NCI-H187 treated with DMSO at 0.1 percent for 48 hours (cell line): ENCODE measurements at regions not wholly inside any gene's neighbourhood (a gene's known extent, or its start where the extent isn't known, plus 50 kb on each side); places are given as distances from the start of the nearest gene placed in this dataset.
"Not testable (repeated sequence)": the region's sequence is repeated elsewhere in the genome, so short reads cannot be mapped to it uniquely, and the experiment has no call there.

ENCODE experiments used
- DNase-seq: peaks from one replicate; lab custom pipeline; 2025; lab: John Stamatoyannopoulos, UW

DNA sequence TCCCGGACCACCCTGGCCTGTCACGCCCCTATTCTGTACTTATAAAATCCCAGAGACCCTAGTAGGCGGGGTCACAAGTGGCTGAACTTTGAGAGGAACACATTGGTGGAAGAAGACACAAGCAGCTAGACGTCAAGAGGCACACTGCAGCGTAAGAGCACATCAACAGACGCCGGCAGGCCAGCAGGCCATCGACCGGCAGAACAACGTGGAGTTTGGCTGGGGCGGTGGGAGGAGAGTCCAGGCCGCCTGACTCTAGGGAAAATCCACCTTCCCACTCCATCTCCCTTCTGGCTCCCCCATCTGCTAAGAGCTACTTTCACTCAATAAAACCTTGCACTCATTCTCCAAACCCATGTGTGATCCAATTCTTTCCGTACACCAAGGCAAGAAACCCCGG, 601.8 kb upstream of the CDH2 start:
- DNase-seq: no peak

DNA sequence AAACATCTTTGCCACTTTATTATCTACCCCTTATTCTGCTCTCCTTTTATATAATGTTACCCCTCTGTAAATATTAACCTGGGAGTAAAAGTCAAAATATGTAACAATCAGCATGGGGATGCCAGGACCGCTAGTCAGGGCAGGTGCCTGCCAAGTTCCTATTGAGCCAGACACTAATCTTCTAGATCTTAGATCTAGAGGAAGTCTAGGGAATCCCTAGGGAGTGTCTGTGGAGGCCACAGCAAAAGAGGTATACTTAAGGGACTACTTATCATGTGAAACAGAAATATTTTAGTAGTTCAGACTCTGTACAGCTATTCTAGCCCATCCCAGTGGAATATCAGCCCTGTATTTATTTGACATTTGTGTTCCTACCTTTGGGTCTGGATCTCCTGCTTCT, 600.8 kb upstream of the CDH2 start:
- no peak for DNase-seq

DNA sequence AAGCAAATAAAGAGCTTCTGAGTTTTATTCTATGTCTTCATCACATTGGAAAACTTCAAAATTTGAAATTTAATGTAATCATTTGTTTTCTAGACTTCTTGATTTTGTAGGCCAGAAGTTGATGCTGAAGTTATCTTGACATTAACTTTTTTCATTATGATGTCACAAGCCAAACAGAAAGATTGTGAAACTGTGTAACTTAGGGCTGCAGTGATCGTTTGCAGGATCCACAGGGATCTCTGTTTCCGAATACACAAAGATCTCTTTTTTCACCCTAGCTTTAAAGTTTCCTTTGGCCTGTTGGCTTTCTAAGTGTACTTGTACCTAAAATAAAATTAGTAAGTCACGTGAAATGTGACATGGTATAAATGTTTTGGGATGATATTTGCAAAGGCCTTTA, 594.9 kb upstream of the CDH2 start:
- no peak for DNase-seq

DNA sequence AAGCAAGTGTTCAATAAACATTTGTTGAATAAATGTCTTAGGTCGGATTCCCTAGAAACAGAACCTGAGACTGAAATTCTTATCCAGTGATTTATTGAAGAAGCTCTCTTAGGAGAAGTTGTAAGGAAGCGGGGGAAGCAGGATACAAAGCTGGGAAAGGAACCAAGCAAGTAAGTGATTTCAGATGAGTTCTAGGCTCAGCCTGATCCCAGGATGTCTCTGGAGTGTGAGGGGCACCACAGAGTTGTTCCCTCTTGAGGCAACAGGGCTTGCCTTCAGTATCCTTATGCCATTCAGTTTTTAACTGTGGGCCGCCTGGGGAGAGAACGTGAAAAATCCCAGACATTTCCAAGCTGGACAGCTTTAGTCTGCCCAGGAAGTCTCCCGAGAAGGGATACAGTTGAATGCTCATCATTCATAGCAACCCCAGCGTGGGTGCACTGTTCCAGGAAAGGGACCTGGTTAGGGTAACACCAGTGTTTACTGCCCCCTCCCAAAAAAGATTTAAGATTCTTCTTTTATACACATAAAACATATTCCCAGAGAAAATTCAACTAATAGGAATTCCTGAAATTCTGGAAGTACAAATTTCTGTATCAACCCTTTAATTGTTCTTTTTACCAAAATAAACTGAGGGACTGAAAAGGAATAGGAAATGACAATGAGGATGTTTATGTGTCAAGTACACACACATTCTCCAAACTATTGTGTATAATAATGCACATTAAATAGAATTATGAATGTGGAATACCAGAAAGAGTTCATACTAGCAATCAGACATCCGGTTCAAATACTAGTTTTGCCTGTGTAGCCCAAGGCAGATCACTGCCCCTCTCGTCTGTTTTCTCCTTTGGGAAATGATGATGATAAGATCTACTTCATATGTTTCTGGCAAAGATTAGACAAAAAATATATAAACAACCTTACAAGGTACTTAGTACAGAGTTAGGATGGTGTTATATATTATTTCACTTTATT, 592.1 kb upstream of the CDH2 start:
- no peak for DNase-seq

DNA sequence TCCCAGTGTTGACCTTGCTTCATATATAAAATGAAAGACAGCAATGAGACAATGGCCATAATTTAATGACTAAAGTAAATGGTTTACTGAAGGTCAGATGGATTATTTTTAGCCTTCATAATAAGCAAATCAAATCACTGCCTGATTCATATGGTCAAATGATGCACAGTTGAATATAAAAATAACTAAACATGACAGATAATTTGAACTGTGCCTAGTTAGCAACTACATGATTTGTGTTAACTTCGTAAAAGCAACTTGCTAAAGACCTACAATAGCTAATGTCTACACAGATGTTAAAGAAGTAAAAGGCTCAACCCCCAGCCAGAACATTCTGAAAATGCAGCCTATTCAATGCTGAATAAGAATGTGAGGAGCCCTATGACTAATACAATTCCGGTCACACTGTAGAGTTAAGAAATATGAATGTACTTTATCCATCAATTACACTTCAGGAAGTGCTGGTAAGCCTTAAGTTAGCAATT, 590.8 kb upstream of the CDH2 start:
- no peak for DNase-seq

DNA sequence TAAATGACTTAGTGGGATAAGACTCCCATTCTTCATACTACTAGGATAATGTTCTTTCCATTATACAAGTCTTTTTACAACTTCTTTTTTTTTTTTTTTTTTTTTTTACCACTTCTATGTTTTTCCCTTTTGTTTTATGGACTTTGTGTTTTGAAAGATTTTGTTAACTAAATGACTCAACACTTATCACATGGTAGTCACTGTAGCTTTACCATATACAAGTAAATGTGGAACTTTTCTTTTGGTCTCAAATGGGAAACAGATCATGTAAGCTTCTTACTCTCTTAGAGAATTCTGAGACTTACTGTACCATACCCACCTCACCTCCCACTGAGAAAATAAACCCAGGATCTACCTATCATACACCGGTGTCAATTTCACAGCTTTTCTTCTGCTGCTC, 590.3 kb upstream of the CDH2 start:
- no peak for DNase-seq

DNA sequence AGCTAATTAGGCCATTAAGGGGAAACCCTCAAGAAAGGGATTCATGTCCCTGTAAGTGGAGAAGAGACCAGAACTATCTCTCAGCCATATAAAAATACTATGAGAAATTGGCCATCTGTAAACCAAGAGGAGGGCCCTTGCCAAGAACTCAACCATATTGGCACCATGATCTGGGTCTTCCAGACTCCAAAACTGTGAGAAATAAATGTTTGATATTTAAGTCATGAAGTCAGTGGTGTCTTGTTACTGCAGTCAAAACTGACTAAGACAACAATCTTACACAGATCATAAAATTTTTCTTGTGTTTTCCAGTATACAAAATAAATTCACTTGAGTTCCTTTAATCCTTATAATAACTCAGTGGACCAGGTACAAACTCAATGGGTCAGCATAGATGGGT, 589.8 kb upstream of the CDH2 start:
- DNase-seq: no peak

DNA sequence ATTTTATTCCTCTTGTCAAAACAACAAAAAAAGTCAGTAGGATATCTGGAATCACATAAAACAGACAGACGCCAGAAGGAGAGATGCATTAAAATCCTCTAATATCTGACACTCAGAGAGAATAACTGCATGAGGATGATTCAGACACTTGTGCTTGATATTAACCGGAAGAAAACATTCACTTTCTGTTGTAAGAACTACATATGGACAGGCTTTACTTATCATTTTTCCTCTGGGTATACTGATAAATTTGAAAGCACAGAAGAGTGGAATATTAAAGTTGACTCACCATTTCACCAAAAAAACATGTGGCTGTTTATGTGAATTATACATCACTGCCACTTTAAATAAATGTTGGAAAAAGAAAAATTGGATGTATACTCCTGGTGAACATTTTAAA, 589.1 kb upstream of the CDH2 start:
- no peak for DNase-seq

DNA sequence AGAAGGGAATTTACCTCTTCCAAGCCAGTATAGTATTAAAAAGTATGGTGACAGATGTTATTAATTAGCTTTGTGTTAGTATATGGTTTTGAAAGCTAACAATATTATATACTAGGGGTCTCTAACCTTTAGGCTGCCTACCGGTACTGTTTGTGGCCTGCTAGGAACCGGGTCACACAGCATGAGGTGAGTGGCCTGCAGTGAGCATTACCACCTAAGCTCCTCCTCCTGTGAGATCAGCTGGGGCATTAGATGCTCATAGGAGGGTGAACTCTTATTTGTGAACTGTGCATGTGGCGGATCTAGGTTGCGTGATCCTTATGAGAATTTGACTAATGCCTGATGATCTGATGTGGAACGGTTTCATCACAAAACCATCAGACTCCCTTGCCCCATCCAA, 583.4 kb upstream of the CDH2 start:
- DNase-seq: no peak

DNA sequence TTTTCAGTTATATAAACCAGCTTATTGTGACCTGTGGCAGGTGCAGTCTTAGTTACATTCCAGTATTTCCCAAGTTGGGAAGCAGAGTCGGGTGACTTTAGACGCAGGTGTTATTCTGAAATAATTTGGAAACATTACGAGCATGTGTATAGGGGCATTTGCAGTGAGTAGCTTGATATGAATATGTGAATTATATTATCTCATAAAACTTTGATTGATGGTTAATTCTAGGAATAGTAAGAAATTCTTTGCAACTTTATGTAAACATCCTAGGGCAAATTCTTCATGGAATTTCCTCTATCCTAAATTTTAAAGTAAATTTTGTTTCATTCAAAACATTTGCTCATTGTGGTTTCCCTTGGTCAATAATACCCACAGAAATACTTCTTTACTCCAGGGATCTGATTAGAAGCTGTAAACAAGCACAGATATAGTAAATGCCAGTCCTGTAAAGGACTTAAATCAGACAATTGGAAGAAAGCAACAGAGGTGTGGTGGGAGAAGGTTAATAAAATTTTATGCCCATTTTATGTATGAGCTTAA, 580.6 kb upstream of the CDH2 start:
- no peak for DNase-seq

DNA sequence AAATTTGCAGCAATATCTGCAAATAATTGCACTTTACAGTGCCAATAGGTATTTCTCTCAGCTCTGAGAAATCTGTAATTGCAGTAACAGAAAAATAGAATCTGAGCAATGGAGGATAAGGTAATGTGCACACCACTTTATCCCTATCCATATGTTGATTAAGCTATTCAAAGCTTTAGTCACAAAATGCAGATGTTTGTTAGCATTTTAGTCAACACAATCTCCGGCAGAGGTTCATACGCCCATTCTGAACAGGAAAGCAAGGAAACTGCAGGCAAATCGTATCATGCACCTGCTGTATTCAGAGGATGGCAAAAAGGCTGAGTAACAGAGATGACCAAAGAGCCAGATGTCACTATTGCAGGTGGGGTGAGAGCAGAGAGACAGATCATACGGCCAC, 566.2 kb upstream of the CDH2 start:
- DNase-seq: no peak

DNA sequence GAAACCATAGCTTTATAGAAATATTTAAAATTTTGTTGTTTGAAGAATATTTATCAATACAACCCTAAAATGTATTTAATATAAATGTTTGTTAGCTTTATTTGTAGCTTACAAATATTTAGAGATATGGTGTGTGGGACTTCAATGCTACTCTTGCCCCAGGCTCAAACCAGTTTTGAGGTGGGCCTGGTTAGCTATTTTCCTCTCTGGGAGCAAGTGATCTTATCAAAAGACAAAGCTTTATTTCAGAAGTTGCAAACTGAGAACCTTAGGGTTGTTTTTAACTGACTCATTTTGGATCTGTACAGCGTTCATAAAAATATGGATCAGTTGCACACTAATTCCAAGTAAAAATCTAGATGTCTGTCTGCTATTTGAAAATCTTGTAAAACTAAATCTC, 563.6 kb upstream of the CDH2 start:
- DNase-seq: no peak

DNA sequence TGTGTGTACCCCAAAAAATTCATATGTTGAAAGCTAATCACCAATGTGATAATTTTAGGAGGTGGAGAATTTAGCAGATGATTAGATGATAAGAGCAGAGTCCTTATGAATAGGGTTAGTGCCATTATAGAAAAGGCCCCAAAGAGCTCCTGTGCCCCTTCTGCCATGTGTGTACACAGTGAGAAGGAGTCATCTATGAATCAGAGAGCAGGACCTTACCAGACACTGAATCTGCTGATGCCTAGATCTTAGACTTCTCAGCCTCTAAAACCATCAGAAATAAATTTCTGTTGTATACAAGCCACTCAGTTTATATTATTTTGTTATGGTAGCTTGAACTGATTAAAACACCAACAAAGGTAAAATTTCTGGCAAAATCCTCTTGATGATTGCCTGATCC, 560.0 kb upstream of the CDH2 start:
- DNase-seq: no peak

DNA sequence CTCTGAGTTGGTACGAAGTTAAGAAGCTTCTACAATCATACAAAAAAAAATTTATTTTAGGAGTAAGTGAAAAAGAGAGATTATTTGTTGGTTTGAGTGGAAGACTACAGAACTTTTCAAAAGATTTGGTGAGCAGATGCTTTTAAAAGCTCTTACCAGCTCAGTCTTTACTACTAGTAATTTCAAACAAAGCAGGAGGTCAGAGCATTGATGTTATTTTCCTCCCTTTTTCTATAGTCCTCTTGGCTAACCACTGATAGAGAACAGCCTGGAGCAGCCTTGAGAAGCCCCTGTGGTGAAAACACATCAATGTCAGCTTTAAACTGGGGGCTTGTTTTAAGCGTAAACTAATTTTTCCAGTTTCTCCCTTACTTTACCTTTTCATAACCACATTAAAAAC, 559.3 kb upstream of the CDH2 start:
- no peak for DNase-seq

DNA sequence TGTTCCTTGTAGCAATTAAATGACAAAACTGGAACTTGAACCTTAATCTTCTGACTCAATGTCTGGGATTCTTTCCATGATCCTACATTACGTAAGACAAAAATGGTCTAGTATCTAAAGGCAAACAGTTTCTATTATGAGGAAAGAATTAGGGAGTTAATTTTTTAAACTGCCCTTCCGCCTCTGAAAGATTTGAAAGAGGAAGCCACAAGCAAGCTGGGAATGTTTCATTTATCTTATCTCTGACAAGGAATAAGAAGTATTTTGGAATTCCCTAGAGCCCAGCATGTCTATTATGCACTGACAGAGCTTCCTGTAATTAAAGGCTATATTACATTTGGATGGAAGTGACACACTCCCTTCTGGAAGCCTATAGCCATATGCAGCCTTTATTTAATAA, 558.8 kb upstream of the CDH2 start:
- no peak for DNase-seq

DNA sequence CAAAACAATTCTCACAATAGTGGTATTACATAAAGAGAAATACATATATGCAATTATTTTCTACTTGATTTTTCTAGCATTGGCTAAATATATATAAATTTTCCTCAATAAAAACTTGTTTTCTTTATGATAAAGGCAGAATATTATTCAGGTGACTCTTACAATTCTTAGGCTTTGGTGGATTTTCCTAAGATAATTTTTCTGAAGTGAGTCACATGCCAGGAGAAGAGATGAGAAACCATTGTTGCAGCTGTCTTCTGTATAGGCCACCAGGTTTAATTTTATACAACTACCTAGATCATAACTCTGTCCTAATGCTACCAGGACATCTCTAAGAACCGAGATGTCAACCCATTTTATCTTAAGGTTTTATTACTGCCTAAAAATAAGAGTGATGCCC, 552.4 kb upstream of the CDH2 start:
- DNase-seq: no peak

DNA sequence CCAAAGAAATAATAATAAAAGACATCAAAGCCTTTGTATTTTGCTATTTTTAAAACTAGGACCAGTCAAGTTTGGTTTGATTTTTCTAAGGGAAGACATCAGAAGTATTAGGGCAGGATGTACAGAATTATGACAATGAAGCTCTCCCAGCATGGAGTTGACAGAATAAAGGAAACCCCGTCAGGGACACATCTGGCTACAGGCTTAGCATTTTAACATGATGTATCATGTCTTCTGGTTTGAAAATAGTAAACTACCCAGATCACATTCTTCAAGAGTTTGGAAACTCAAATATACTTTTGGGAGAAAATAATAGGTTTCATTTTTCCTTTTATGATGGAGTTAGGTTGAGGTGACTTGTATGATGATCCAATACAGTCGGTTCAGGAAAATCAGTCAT, 552.0 kb upstream of the CDH2 start:
- no peak for DNase-seq

DNA sequence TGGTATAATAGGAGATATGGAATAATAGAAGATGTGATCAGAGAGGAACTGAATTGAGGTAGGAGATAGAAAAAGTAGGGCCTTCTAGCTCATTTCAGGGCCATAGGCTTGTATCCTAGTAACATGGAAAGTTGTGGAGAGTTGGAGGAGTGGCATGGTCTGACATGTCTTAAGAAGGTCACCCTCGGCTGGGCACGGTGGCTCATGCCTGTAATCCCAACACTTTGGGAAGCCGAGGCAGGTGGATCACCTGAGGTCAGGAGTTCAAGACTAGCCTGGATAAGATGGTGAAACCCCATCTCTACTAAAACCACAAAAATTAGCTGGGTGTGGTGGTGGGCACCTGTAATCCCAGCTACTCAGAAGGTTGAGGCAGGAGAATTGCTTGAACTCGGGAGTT, 550.3 kb upstream of the CDH2 start:
- DNase-seq: not testable (repeated sequence)

DNA sequence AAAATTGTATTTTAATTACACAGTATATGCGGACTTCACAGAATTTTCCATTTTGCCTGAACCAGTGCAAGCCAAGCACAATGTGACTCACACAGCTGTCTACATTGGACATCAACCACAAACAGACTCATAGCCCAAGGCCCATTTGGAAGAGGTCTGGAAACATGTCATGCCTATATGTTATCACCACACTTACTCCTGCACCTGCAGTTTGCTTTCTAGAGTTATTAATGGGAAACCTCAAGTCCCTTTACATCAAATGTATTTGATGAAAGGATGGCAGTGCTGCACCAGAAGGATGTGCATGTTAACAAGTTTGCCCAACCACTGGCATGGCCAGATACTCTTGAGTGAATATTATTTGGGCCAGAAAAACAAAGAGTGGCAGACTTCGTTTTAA, 548.9 kb upstream of the CDH2 start:
- DNase-seq: no peak

DNA sequence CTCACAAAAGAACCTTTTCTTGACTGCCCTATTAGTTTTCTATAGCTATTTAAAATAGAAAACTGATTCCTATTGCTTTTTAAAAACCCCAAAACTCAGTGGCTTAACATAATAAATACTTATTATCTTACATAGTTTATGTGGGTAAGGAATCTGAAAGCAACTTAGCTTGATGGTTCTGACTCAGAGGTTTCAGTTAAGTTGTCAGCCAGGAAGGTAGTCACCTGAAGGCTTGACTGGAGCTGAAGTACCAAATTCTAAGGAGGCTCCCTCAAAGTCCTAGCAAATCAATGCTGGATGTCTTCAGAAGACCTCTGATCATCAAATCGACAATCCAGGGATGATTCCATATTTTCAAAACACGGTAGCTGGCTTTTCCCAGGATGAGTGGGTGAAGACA, 546.6 kb upstream of the CDH2 start:
- no peak for DNase-seq

DNA sequence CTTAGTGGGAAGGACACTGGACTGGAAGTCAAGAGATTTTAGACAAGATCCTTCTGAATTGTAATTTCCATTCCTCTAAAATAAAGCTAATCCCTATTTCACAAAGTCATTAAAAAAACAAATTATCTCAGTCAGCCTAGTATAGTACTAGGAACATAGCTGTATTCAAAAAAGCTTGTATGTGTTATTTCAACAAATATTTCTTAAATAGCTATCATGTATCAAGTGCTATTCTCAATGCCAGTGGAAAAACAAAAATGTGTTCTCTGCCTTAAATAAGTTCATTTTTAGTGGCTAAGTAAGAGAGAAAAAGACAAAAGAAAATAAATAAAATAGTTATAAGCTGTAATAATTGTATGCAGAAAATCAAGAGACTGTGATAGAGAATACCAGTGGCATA, 541.8 kb upstream of the CDH2 start:
- no peak for DNase-seq

DNA sequence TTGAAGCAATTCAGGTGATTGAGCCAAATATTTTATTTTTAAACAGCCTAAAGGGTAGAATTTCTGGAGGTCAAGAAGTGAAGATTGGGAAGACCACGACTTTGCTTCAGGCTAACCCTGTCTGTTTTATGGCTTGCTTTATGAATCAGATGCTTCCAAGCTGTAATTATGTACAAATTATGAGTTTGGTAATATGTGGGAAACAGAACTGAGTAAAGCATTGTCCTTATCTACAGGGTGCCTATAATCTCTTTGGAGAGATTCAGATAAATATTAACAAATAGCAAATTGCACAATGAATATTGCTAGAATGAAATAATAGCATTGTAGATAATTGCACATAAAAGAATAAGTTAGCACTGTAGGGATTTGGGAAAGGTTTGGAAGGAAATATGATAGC, 539.4 kb upstream of the CDH2 start:
- DNase-seq: no peak

DNA sequence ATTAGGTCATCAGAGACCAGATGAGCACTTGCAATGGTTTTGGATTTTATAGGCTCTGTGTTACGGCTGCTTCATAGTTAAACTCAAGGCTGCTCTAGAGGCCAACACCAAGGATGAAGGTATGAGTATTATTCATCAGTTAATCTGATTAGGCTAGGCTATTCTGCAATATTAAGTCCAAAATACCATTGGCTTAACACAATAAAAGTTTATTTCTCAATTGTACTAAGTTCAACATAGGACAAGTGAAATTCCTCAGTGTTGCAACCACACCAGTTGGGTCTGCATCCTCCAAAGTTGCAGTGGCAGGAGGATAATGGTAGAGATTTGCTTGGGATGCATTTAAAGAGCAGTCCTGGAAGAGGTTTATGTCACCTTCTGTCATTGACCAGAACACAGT, 538.3 kb upstream of the CDH2 start:
- DNase-seq: no peak

DNA sequence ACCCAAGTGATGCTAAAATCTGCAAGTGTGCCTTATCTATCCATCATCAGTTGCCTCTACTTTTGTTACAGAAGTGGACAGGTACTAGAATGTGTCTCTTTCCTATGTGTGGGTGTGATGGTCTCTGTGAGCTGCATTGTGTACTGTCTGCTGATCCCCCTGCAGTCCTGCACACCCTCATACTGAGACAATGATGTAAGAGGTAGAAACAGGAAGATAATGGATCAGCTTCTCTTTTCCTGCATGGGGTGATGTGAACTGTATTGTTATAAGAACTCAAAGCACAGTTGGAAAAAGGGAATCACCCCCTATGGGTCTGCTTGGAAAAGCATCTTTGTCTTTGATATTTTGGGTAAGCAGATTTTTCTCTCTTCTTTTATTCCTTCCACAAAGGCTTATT, 537.6 kb upstream of the CDH2 start:
- DNase-seq: no peak
